GM21786 (cell line): ENCODE measurements at regions not wholly inside any gene's neighbourhood (a gene's known extent, or its start where the extent isn't known, plus 50 kb on each side); places are given as distances from the start of the nearest gene placed in this dataset.

Experiments used
- ATAC-seq: cut with Tn5 transposase; IDR thresholded peaks from one replicate; pipeline ENCODE4 v1.9.1; 2021; ENCODE audit not compliant: unreplicated experiment

GRCh38 chr12:127396734-127397133 lies 870.2 kb upstream of the TMEM132C start:
- no peak for ATAC-seq

- no peak for ATAC-seq
These were observed 868.8 kb upstream of the TMEM132C start for GRCh38 chr12:127398016-127398710.

- no peak for ATAC-seq
These were observed 867.5 kb upstream of the TMEM132C start for GRCh38 chr12:127399451-127399850.

- ATAC-seq, result no peak
These were observed 866.7 kb upstream of the TMEM132C start for GRCh38 chr12:127400221-127400620.

- no peak for ATAC-seq
These were observed 866.0 kb upstream of the TMEM132C start for GRCh38 chr12:127401005-127401404.

GRCh38 chr12:127401536-127401935 lies 865.4 kb upstream of the TMEM132C start:
- ATAC-seq, result no peak

- no peak for ATAC-seq
These were observed 855.6 kb upstream of the TMEM132C start for GRCh38 chr12:127411166-127411915.

- no peak for ATAC-seq
These were observed 855.0 kb upstream of the TMEM132C start for GRCh38 chr12:127411981-127412380.

- no peak for ATAC-seq
These were observed 854.1 kb upstream of the TMEM132C start for GRCh38 chr12:127412866-127413265.

- ATAC-seq, result no peak
These were observed 852.8 kb upstream of the TMEM132C start for GRCh38 chr12:127414186-127414585.

- no peak for ATAC-seq
These were observed 852.3 kb upstream of the TMEM132C start for GRCh38 chr12:127414636-127415035.

- ATAC-seq, result no peak
These were observed 850.2 kb upstream of the TMEM132C start for GRCh38 chr12:127416796-127417195.

GRCh38 chr12:127419111-127419510 lies 847.9 kb upstream of the TMEM132C start:
- no peak for ATAC-seq

GRCh38 chr12:127421614-127422013 lies 845.4 kb upstream of the TMEM132C start:
- ATAC-seq, result no peak

- no peak for ATAC-seq
These were observed 843.9 kb upstream of the TMEM132C start for GRCh38 chr12:127422935-127423566.

GRCh38 chr12:127425474-127425873 lies 841.5 kb upstream of the TMEM132C start:
- ATAC-seq, result no peak

- no peak for ATAC-seq
These were observed 838.5 kb upstream of the TMEM132C start for GRCh38 chr12:127428420-127428819.

- ATAC-seq, result no peak
These were observed 837.3 kb upstream of the TMEM132C start for GRCh38 chr12:127429551-127430285.

- no peak for ATAC-seq
These were observed 836.6 kb upstream of the TMEM132C start for GRCh38 chr12:127430401-127430800.

- ATAC-seq, result no peak
These were observed 835.8 kb upstream of the TMEM132C start for GRCh38 chr12:127431177-127431576.

GRCh38 chr12:127431594-127431993 lies 835.4 kb upstream of the TMEM132C start:
- no peak for ATAC-seq
